Hepatic stellate cell (primary cell): ENCODE measurements at regions not wholly inside any gene's neighbourhood (a gene's known extent, or its start where the extent isn't known, plus 50 kb on each side); places are given as distances from the start of the nearest gene placed in this dataset.

ENCODE experiments used
- DNase-seq: peaks from one replicate; pipeline ENCODE4 v3.0.0; 2011; ENCODE audit warnings: low spot score

- no peak for DNase-seq
These were observed 1888.6 kb downstream of the MRPL39 start for GRCh38 chr21:23718446-23719285.

GRCh38 chr21:23712166-23712565 is 1895.1 kb downstream of the MRPL39 start:
- no peak for DNase-seq

GRCh38 chr21:23706431-23706830 is 1900.8 kb downstream of the MRPL39 start:
- no peak for DNase-seq

GRCh38 chr21:23699402-23699801 is 1907.9 kb downstream of the MRPL39 start:
- DNase-seq, result no peak

GRCh38 chr21:23698619-23699018 is 1908.7 kb downstream of the MRPL39 start:
- DNase-seq, result no peak

GRCh38 chr21:23695443-23695842 is 1911.8 kb downstream of the MRPL39 start:
- no peak for DNase-seq

GRCh38 chr21:23694390-23694789 is 1912.9 kb downstream of the MRPL39 start:
- DNase-seq, result no peak

- no peak for DNase-seq
These were observed 1917.0 kb downstream of the MRPL39 start for GRCh38 chr21:23690316-23690715.

GRCh38 chr21:23686737-23687523 is 1920.4 kb downstream of the MRPL39 start:
- DNase-seq, result no peak

- no peak for DNase-seq
These were observed 1922.8 kb downstream of the MRPL39 start for GRCh38 chr21:23684431-23684830.

GRCh38 chr21:23664193-23664694 is 1943.0 kb downstream of the MRPL39 start:
- no peak for DNase-seq

- DNase-seq, result no peak
These were observed 1946.7 kb downstream of the MRPL39 start for GRCh38 chr21:23660560-23660959.

GRCh38 chr21:23644768-23645167 is 1962.5 kb downstream of the MRPL39 start:
- no peak for DNase-seq

- DNase-seq, result no peak
These were observed 1967.6 kb downstream of the MRPL39 start for GRCh38 chr21:23639721-23640120.

GRCh38 chr21:23638131-23638695 is 1969.1 kb downstream of the MRPL39 start:
- DNase-seq, result no peak

- no peak for DNase-seq
These were observed 1973.8 kb downstream of the MRPL39 start for GRCh38 chr21:23633447-23633940.

GRCh38 chr21:23624281-23624680 is 1983.0 kb downstream of the MRPL39 start:
- no peak for DNase-seq

GRCh38 chr21:23613014-23613413 is 1994.3 kb downstream of the MRPL39 start:
- no peak for DNase-seq

- no peak for DNase-seq
These were observed 1995.1 kb downstream of the MRPL39 start for GRCh38 chr21:23612210-23612609.

GRCh38 chr21:23607782-23608431 is 1999.4 kb downstream of the MRPL39 start:
- DNase-seq, result no peak

GRCh38 chr21:23601549-23601948 is 2005.7 kb downstream of the MRPL39 start:
- DNase-seq, result no peak

- DNase-seq, result no peak
These were observed 2013.7 kb downstream of the MRPL39 start for GRCh38 chr21:23593582-23593981.
